HCT116 (cell line): ENCODE measurements at regions not wholly inside any gene's neighbourhood (a gene's known extent, or its start where the extent isn't known, plus 50 kb on each side); places are given as distances from the start of the nearest gene placed in this dataset.

Experiments used
- ATAC-seq: fragments of 200-7000 bp; cut with Tn5 transposase; 2 replicates; pipeline ENCODE4 v1.9.1; 2020; ENCODE audit warnings: mild to moderate bottlenecking, moderate library complexity
- BruUV-seq: library from RNA; stranded (reverse); fragments of 400-500 nt; replicated peaks from 2 replicates; lab custom pipeline; 2021; lab: Mats Ljungman, UMichigan
- CTCF ChIA-PET: fragments of 300-600 bp; sonication (Branson Sonifier 250); formaldehyde crosslinking; loops from one replicate; lab custom pipeline; 2021; ENCODE audit warnings: antibody characterized with exemption; lab: Charles Lee
- POLR2A ChIA-PET: fragments of 300-600, 350-600 bp; sonication (Branson Sonifier 250); formaldehyde crosslinking; loops from one replicate; lab custom pipeline; 2021; ENCODE audit warnings: antibody characterized with exemption; lab: Charles Lee
- RAD21 ChIA-PET, 2 experiments: fragments of 300-600 bp; sonication (Branson Sonifier 250); formaldehyde crosslinking; loops; one replicate each; lab custom pipeline; 2023; ENCODE audit warnings: low total read pairs in 2 of 2; ENCODE audit not compliant: uncharacterized antibody in 2 of 2, unreplicated experiment in 2 of 2, low non-redundant PET in 1 of 2; lab: Charles Lee
- DNase-seq: peaks from one replicate; pipeline ENCODE4 v3.0.0-alpha.2; 2010; ENCODE audit warnings: low read depth, low spot score
- H2AFZ ChIP-seq: fragments of 200-600 bp; shearing (Covaris generic), sonication (generic); 2 replicates; pipeline ENCODE4 v1.6.1; 2017; ENCODE audit warnings: low read depth, mixed run types, mixed read lengths, antibody characterized with exemption, low read length; ENCODE audit not compliant: poor library complexity, severe bottlenecking
- H3K27ac ChIP-seq: 2 replicates; pipeline ENCODE4 v1.5.1; 2012; ENCODE audit warnings: low read depth, low read length
- H3K27me3 ChIP-seq: fragments of 200-600 bp; sonication (generic); 2 replicates; pipeline ENCODE4 v1.6.1; 2016; ENCODE audit warnings: mixed run types, low read length, mixed read lengths; ENCODE audit not compliant: insufficient read depth
- H3K36me3 ChIP-seq, 2 experiments: fragments of 200-500 bp in 1 of 2; fragments of 200-600 bp in 1 of 2; sonication (Bioruptor generic) in 1 of 2; sonication (generic) in 1 of 2; 2 replicates each; pipeline versions ENCODE4 v1.5.1 to v1.6.1; 2014 to 2016; ENCODE audit warnings: low read length in 2 of 2, inconsistent platforms in 1 of 2, mixed read lengths in 1 of 2, mixed run types in 1 of 2; ENCODE audit not compliant: insufficient read depth in 2 of 2, control insufficient read depth in 1 of 2
- H3K4me1 ChIP-seq, 2 experiments: fragments of 200-600 bp in 1 of 2; sonication (generic) in 1 of 2; 2 replicates each; pipeline versions ENCODE4 v1.5.1 to v1.6.1; 2012 to 2017; ENCODE audit warnings: low read length in 2 of 2, inconsistent platforms in 1 of 2, mild to moderate bottlenecking in 1 of 2, mixed read lengths in 1 of 2, mixed run types in 1 of 2, moderate library complexity in 1 of 2; ENCODE audit not compliant: insufficient read depth in 2 of 2, control insufficient read depth in 1 of 2
- H3K4me2 ChIP-seq: fragments of 200-600 bp; sonication (generic); 2 replicates; pipeline ENCODE4 v1.6.1; 2017; ENCODE audit warnings: mixed run types, low read length, mixed read lengths
- H3K4me3 ChIP-seq, 2 experiments: fragments of 200-600 bp in 1 of 2; sonication (generic) in 1 of 2; replicated peaks in 1 of 2; 2 replicates each; pipeline ENCODE4 v1.5.1; 2011 to 2016; ENCODE audit warnings: low read length in 2 of 2, control low read depth in 1 of 2, low read depth in 1 of 2, mild to moderate bottlenecking in 1 of 2, mixed read lengths in 1 of 2, mixed run types in 1 of 2
- H3K79me2 ChIP-seq: fragments of 200-600 bp; sonication (generic); 2 replicates; pipeline ENCODE4 v1.6.1; 2017; ENCODE audit warnings: mild to moderate bottlenecking, mixed run types, low read length, moderate library complexity, mixed read lengths; ENCODE audit not compliant: insufficient read depth
- H3K9ac ChIP-seq: fragments of 200-600 bp; sonication (generic); 2 replicates; pipeline ENCODE4 v1.6.1; 2016; ENCODE audit warnings: low read length, mixed read lengths
- H3K9me2 ChIP-seq: fragments of 200-600 bp; sonication (generic), shearing (Covaris generic); 2 replicates; pipeline ENCODE4 v1.6.1; 2017; ENCODE audit warnings: mixed run types, mild to moderate bottlenecking, moderate library complexity; ENCODE audit not compliant: insufficient read depth
- H3K9me3 ChIP-seq, 2 experiments: fragments of 200-500 bp in 1 of 2; fragments of 200-600 bp in 1 of 2; sonication (Bioruptor generic) in 1 of 2; sonication (generic) in 1 of 2; 2 replicates each; pipeline ENCODE4 v1.6.1; 2014 to 2017; ENCODE audit warnings: low read length in 2 of 2, mixed read lengths in 2 of 2, inconsistent platforms in 1 of 2, low read depth in 1 of 2, mild to moderate bottlenecking in 1 of 2, mixed run types in 1 of 2, moderate library complexity in 1 of 2; ENCODE audit not compliant: control insufficient read depth in 1 of 2, insufficient read depth in 1 of 2
- H4K20me1 ChIP-seq: fragments of 200-600 bp; sonication (generic), shearing (Covaris generic); 2 replicates; pipeline ENCODE4 v1.6.1; 2017; ENCODE audit warnings: mixed run types, mild to moderate bottlenecking, moderate library complexity; ENCODE audit not compliant: insufficient read depth
- CBX3 ChIP-seq: IDR thresholded peaks from 2 replicates; pipeline ENCODE4 v1.6.1; 2012; ENCODE audit warnings: low read depth
- JUND ChIP-seq: IDR thresholded peaks from 2 replicates; pipeline ENCODE4 v1.6.1; 2012
- MAX ChIP-seq: IDR thresholded peaks from 2 replicates; pipeline ENCODE4 v1.6.1; 2012
- RAD21 ChIP-seq: IDR thresholded peaks from 2 replicates; pipeline ENCODE4 v1.6.1; 2012; ENCODE audit warnings: low read depth, mild to moderate bottlenecking
- REST ChIP-seq: IDR thresholded peaks from 2 replicates; pipeline ENCODE4 v1.6.1; 2012; ENCODE audit warnings: low read depth
- SIN3A ChIP-seq: IDR thresholded peaks from 2 replicates; pipeline ENCODE4 v1.6.1; 2012; ENCODE audit warnings: low read depth
- ZFX ChIP-seq: fragments of 450-650 bp; IDR thresholded peaks from 2 replicates; pipeline ENCODE4 v1.6.1; 2017
- ZNF274 ChIP-seq: fragments of 200-500 bp; sonication (Bioruptor generic); IDR thresholded peaks from 2 replicates; pipeline ENCODE4 v1.6.1; 2014; ENCODE audit warnings: mild to moderate bottlenecking, low read depth, low read length, inconsistent platforms
- intact Hi-C: fragments of 100-400 bp; cut with micrococcal nuclease; formaldehyde crosslinking; loops from 2 replicates; pipeline ENCODE4 v1.10.0; 2022

GRCh38 chr18:78898635-78899034, 81.0 kb upstream of the SALL3 start (continued):
- TF ChIP-seq MAX = no peak
- no peak for TF ChIP-seq CBX3
- TF ChIP-seq REST = no peak
- TF ChIP-seq JUND = no peak
- TF ChIP-seq ZFX = no peak
- no peak for TF ChIP-seq RAD21

GRCh38 chr18:78899241-78899640, 80.4 kb upstream of the SALL3 start:
- no peaks in the 10 kb centered on the region for H3K79me2 ChIP-seq
- ATAC-seq = no peak
- DNase-seq = no peak
- peaks cover 2% of the 10 kb centered on the region; the same call in 1 of the 2 replicates for H3K27me3 ChIP-seq
- no peaks in the 10 kb centered on the region for H3K9me2 ChIP-seq
- no peak overlapping the region for H3K4me2 ChIP-seq
- RAD21 ChIA-PET = no interaction called here
- H3K27ac ChIP-seq = no peak overlapping the region
- H2AFZ ChIP-seq = no peak overlapping the region
- H3K36me3 ChIP-seq = no peaks in the 10 kb centered on the region
- no peak for TF ChIP-seq RAD21
- no peak for TF ChIP-seq ZNF274
- no peak for TF ChIP-seq SIN3A
- intact Hi-C loops = no loop called here
- CTCF ChIA-PET = no interaction called here
- POLR2A ChIA-PET = no interaction called here
- H3K9me3 ChIP-seq = no peaks in the 10 kb centered on the region
- H4K20me1 ChIP-seq = no peaks in the 10 kb centered on the region
- no peaks in the 10 kb centered on the region for H3K4me1 ChIP-seq
- H3K4me3 ChIP-seq = no peak overlapping the region
- BruUV-seq = no TSS peak
- no peak overlapping the region for H3K9ac ChIP-seq
